Stimulated activated CD8-positive, alpha-beta memory T cell treated with anti-CD3 and anti-CD28 coated beads, Interleukin-12 subunit alpha, Interleukin-12 subunit beta, amount 100 ng/mL, for 24 hours (primary cell): ENCODE measurements at regions not wholly inside any gene's neighbourhood (a gene's known extent, or its start where the extent isn't known, plus 50 kb on each side); places are given as distances from the start of the nearest gene placed in this dataset.

Experiments
- DNase-seq: peaks from one replicate; pipeline ENCODE4 v3.0.0-alpha.2; 2020; ENCODE audit errors: extremely low read depth

GRCh38 chrX:149992918-149993317, 54.6 kb upstream of the EOLA2 start:
- no peak for DNase-seq

GRCh38 chrX:149993989-149994388, 55.7 kb upstream of the EOLA2 start:
- no peak for DNase-seq

GRCh38 chrX:149996515-149996914, 58.2 kb upstream of the EOLA2 start:
- DNase-seq = no peak

GRCh38 chrX:150005027-150005426, 66.7 kb upstream of the EOLA2 start:
- DNase-seq = no peak

GRCh38 chrX:150007356-150007755, 69.1 kb upstream of the EOLA2 start:
- DNase-seq = no peak

- no peak for DNase-seq
Observed at GRCh38 chrX:150012647-150013381, 74.5 kb upstream of the EOLA2 start.

GRCh38 chrX:150014525-150014924, 76.2 kb upstream of the EOLA2 start:
- no peak for DNase-seq

- no peak for DNase-seq
Observed at GRCh38 chrX:150017868-150018267, 79.6 kb upstream of the EOLA2 start.

GRCh38 chrX:150018931-150019361, 80.7 kb upstream of the EOLA2 start:
- DNase-seq = no peak

- no peak for DNase-seq
Observed at GRCh38 chrX:150028692-150029091, 90.4 kb upstream of the EOLA2 start.

GRCh38 chrX:150032742-150033141, 94.5 kb upstream of the EOLA2 start:
- DNase-seq = no peak

GRCh38 chrX:150034788-150035187, 96.5 kb upstream of the EOLA2 start:
- DNase-seq = no peak

GRCh38 chrX:150035531-150035930, 97.2 kb upstream of the EOLA2 start:
- no peak for DNase-seq

- no peak for DNase-seq
Observed at GRCh38 chrX:150036181-150036580, 97.9 kb upstream of the EOLA2 start.

- DNase-seq = no peak
Observed at GRCh38 chrX:150036641-150037040, 98.3 kb upstream of the EOLA2 start.

GRCh38 chrX:150037041-150037440, 98.8 kb upstream of the EOLA2 start:
- no peak for DNase-seq

GRCh38 chrX:150038315-150038714, 100.0 kb upstream of the EOLA2 start:
- DNase-seq = no peak

- DNase-seq = no peak
Observed at GRCh38 chrX:150038986-150039599, 100.8 kb upstream of the EOLA2 start.

GRCh38 chrX:150041208-150041607, 102.9 kb upstream of the EOLA2 start:
- DNase-seq = no peak

GRCh38 chrX:150044556-150044955, 106.3 kb upstream of the EOLA2 start:
- no peak for DNase-seq

GRCh38 chrX:150047818-150048217, 109.5 kb upstream of the EOLA2 start:
- DNase-seq = no peak

GRCh38 chrX:150049647-150050046, 111.4 kb upstream of the EOLA2 start:
- DNase-seq = no peak

- DNase-seq = no peak
Observed at GRCh38 chrX:150050387-150050786, 112.1 kb upstream of the EOLA2 start.

GRCh38 chrX:150051096-150051495, 112.8 kb upstream of the EOLA2 start:
- no peak for DNase-seq
